ENCODE measurements at regions not wholly inside any gene's neighbourhood (a gene's known extent, or its start where the extent isn't known, plus 50 kb on each side); places are given as distances from the start of the nearest gene placed in this dataset.

GRCh38 chr3:135851201-135852081 is 114.1 kb upstream of the PPP2R3A start:
- TF ChIP-seq POLR2A (IDR thresholded peaks at IDR 0.05; ENCODE audit: low read depth, low read length), result no peak
- TF ChIP-seq TAF1 (IDR thresholded peaks at IDR 0.05; ENCODE audit: borderline replicate concordance, low read depth, low read length), result no peak
